Peyer's patch (tissue), 4 donors: ENCODE measurements at regions not wholly inside any gene's neighbourhood (a gene's known extent, or its start where the extent isn't known, plus 50 kb on each side); places are given as distances from the start of the nearest gene placed in this dataset.

Experiments
- POLR2A ChIP-seq, 2 donors: fragments of 450-650 bp; IDR thresholded peaks; one replicate each; pipeline ENCODE4 v1.5.1; 2017; ENCODE audit warnings: antibody characterized with exemption in 2 of 2, mild to moderate bottlenecking in 2 of 2, moderate library complexity in 2 of 2
- TF ChIP-seq, protein P1 (sequence below), 6 experiments: fragments of 450-650 bp in 4 of 6; fragments of 200-600 bp in 2 of 6; sonication (generic) in 1 of 6; IDR thresholded peaks; one replicate each; pipeline ENCODE4 v1.5.1; 2017 to 2019; ENCODE audit warnings: antibody characterized with exemption in 6 of 6, mild to moderate bottlenecking in 3 of 6, moderate library complexity in 1 of 6

DNA sequence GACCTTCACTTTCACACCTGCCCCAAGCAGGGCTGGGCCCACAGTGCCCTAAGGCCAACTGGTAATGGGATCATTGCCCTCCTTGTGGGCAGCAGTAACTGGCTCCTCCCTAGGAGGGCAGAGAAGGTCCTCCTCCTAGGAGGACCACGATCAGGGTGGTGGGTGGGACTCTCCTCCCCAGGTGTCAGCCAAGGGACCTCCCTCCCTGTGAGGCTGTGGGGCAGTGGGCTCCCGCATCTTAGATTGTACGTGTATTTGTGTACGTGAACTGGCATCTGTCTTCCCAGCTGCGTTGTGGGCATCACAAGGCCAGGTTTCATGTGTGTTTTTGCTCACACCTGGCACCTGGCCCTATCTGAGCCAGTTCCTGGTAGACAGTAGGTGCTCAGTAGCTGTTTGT is 111.8 kb downstream of the SOX1 start:
- TF ChIP-seq, protein P1, sequence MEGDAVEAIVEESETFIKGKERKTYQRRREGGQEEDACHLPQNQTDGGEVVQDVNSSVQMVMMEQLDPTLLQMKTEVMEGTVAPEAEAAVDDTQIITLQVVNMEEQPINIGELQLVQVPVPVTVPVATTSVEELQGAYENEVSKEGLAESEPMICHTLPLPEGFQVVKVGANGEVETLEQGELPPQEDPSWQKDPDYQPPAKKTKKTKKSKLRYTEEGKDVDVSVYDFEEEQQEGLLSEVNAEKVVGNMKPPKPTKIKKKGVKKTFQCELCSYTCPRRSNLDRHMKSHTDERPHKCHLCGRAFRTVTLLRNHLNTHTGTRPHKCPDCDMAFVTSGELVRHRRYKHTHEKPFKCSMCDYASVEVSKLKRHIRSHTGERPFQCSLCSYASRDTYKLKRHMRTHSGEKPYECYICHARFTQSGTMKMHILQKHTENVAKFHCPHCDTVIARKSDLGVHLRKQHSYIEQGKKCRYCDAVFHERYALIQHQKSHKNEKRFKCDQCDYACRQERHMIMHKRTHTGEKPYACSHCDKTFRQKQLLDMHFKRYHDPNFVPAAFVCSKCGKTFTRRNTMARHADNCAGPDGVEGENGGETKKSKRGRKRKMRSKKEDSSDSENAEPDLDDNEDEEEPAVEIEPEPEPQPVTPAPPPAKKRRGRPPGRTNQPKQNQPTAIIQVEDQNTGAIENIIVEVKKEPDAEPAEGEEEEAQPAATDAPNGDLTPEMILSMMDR (IDR thresholded peaks at IDR 0.05) = no peak
- TF ChIP-seq POLR2A (IDR thresholded peaks at IDR 0.05) = no peak
